Epithelial cell of esophagus (primary cell): ENCODE measurements at regions not wholly inside any gene's neighbourhood (a gene's known extent, or its start where the extent isn't known, plus 50 kb on each side); places are given as distances from the start of the nearest gene placed in this dataset.

Experiments used
- DNase-seq: peaks from one replicate; pipeline ENCODE4 v3.0.0; 2010; ENCODE audit warnings: low read depth
- H3K4me3 ChIP-seq: 2 replicates; pipeline ENCODE4 v1.5.1; 2011; ENCODE audit warnings: mild to moderate bottlenecking, low read length, control low read depth
- TF ChIP-seq, protein P1 (sequence below): IDR thresholded peaks from 2 replicates; pipeline ENCODE4 v1.5.1; 2011; ENCODE audit warnings: low read depth, mild to moderate bottlenecking, low read length, control low read depth, inconsistent platforms; ENCODE audit not compliant: insufficient read depth; ENCODE audit errors: missing control alignments

DNA sequence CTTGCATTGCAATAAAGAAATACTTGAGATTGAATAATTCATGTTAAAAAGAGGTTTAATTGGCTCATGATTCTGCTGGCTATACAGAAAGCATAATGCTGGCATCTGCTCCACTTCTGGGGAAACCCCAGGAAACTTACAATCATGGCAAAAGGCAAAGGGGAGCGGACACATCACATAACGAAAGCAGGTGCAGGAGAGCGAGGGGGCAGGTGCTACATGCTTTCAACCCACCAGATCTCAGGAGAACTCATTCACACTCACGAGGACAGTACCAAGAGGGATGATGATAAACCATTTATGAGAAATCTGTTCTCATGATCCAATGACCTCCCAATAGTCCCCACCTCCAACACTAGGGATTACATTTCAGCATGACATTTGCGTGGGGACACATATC is 172.6 kb downstream of the RASSF9 start:
- no peak for DNase-seq
- no peak overlapping the region for H3K4me3 ChIP-seq

DNA sequence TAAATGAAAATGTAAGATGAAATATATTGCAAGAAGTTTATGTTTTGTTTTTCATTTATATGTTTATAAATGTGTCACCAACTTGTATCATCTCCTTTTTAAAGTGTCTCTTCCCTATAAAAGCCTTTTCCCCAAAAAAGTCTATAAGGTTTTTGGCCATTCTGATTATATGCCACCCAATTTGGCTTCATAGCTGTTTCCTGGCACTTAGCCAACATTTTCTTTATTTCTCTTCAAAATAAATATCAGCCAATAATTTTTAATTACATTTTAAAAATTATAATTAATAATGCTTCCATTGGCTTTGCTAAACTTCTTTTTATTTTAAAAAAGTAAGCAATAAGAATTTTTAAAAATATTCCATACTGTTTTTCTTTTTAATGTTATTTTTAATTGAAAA is 171.8 kb downstream of the RASSF9 start:
- TF ChIP-seq, protein P1, sequence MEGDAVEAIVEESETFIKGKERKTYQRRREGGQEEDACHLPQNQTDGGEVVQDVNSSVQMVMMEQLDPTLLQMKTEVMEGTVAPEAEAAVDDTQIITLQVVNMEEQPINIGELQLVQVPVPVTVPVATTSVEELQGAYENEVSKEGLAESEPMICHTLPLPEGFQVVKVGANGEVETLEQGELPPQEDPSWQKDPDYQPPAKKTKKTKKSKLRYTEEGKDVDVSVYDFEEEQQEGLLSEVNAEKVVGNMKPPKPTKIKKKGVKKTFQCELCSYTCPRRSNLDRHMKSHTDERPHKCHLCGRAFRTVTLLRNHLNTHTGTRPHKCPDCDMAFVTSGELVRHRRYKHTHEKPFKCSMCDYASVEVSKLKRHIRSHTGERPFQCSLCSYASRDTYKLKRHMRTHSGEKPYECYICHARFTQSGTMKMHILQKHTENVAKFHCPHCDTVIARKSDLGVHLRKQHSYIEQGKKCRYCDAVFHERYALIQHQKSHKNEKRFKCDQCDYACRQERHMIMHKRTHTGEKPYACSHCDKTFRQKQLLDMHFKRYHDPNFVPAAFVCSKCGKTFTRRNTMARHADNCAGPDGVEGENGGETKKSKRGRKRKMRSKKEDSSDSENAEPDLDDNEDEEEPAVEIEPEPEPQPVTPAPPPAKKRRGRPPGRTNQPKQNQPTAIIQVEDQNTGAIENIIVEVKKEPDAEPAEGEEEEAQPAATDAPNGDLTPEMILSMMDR = no peak
- no peak for DNase-seq
- no peak overlapping the region for H3K4me3 ChIP-seq

More for the DNA sequence above, 172.6 kb downstream of the RASSF9 start:
- TF ChIP-seq, protein P1 = no peak

DNA sequence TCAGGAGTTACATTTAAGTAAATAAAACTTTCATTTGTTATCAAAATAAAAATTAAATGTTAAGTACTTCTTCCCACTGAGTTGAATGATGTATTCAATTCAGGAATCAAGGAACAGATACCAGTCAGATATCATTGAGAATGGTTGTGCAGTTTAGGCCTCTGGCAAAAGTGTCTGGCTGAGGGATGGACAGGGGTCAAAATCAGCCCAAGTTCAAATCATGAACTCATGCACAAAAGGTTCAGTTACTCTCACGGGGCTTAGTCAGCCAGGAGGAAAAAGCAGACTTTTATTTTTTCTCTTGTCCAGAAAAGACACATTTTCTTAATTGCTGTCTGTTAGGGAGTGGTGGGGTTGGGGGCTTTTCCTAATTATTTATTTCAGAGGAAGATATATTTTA is 166.3 kb downstream of the RASSF9 start:
- H3K4me3 ChIP-seq = no peak overlapping the region
- no peak for DNase-seq
- TF ChIP-seq, protein P1 = no peak

DNA sequence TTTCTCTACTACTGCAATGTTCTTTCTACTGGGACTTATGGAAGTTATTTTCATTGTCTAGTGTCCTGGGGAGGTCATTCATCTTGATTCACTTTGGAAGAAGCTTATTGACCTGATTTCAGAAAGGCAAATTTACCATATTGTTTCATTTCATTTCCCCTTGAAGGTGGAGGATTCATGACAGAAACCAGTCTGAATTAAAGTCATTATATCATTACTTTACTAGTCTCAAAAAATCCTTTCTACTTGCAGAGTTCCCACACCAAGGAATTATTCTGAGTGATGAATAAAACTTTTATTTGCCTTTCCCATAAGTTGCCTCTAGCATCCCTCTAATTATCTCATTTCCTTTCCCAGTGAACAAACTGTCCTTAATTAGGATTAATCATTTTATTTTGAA is 163.8 kb downstream of the RASSF9 start:
- no peak for DNase-seq
- TF ChIP-seq, protein P1 = no peak
- H3K4me3 ChIP-seq = no peak overlapping the region

DNA sequence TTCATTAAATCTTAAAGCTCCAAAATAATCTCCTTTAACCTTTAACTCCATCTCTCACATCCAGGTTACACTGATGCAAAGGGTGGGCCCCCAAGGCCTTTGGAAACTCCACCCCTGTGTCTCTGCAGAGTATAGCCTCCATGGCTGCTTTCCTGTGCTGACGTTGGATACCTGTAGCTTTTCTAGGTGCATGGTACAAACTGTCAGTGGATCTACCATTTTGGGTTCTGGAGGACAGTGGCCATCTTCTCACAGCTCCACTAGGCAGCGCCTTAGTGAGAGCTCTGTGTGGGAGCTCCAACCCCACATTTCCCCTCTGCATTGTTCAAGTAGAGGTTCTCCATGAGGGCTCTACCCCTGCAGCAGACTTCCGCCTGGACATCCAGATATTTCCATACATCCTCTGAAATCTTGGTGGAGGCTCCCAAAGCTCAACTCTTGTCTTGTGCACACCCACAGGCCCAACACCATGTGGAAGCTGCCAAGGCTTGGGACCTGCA is 162.2 kb downstream of the RASSF9 start:
- DNase-seq = no peak
- H3K4me3 ChIP-seq = no peak overlapping the region

DNA sequence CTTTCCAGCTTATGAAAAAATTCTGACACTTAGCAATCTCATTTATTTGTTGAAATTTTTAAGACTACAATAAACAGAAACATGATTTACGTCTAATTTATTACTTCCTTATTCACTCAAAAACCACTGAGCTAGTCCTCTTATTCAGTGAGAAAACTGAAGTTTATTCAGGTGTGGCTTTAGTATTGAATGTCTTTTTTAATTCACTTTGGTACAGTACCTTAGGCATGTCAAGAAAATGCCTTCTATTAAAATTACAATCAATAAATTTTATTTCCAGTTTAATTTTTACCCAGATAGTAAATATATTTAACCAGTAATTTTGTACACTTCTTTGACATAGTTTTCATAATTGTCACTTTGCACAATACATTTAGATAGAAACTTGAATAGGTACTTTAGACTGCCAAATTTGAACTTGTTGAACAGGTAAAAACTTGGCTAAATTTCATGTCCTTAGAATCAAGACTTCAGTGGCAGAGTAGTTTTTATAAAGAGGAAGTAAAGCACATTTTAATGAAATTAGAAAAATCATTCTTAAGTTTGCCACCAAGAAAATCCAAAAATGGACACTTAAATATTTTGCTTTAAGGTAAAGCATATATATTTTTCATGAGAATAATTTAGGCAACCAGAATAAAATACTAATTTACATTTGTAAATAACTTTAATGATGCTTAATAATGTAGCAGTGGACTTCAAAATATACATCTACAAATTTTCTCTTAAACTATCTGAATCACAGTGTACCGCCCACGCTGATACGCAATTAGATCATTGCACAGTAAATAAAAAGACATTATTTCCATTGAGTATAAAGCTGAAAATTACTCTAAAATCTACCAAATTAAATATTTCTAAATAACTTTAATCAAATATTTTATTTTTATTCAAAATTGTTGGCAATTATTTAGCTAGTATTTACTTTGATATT is 159.1 kb downstream of the RASSF9 start:
- no peak overlapping the region for H3K4me3 ChIP-seq
- TF ChIP-seq, protein P1 = no peak
- peak; percentile 8 for DNase-seq

More for the DNA sequence above, 162.2 kb downstream of the RASSF9 start:
- TF ChIP-seq, protein P1 = no peak
